ENCODE measurements at regions not wholly inside any gene's neighbourhood (a gene's known extent, or its start where the extent isn't known, plus 50 kb on each side); places are given as distances from the start of the nearest gene placed in this dataset.

DNA sequence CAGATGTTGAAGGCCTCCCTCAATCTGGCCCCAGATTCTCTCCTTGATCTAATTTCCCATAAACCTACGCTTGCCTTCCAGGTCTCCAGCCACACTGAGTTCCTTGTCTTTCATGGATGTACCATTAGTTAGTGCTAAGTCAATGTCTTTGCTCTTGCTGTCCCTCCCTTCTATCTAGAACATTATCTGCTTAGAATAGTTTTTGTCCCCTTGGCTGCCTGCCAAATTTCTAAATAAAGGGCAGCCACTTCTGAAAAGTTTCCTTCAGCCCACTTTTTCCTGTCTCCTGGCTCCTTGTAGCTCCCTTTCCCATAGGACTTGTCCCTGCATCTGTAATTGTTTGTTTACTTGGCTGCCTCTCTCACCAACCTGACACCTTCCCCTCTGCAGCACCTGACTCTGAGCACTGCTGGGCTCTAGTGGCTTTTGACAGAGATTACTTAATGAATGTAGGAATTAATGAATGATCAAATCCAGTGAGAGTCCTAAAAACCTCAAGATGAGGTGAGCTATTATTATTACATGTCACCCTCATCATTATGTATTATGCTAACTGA, 58.3 kb downstream of the CXCL12 start:
- no peaks in the 10 kb centered on the region for H3K9me3 Mint-ChIP-seq
- H3K27ac Mint-ChIP-seq, result no peak overlapping the region
- ATAC-seq, result no peak
- H3K4me1 Mint-ChIP-seq (ENCODE audit: low read depth in 2 of 2), result no peaks in the 10 kb centered on the region
- no peak for DNase-seq (ENCODE audit: low spot score)
- no peak overlapping the region for H3K4me3 Mint-ChIP-seq
- H3K27me3 Mint-ChIP-seq, result peaks cover 33 to 61% of the 10 kb centered on the region in 2 donors
- H3K36me3 Mint-ChIP-seq, result no peaks in the 10 kb centered on the region

DNA sequence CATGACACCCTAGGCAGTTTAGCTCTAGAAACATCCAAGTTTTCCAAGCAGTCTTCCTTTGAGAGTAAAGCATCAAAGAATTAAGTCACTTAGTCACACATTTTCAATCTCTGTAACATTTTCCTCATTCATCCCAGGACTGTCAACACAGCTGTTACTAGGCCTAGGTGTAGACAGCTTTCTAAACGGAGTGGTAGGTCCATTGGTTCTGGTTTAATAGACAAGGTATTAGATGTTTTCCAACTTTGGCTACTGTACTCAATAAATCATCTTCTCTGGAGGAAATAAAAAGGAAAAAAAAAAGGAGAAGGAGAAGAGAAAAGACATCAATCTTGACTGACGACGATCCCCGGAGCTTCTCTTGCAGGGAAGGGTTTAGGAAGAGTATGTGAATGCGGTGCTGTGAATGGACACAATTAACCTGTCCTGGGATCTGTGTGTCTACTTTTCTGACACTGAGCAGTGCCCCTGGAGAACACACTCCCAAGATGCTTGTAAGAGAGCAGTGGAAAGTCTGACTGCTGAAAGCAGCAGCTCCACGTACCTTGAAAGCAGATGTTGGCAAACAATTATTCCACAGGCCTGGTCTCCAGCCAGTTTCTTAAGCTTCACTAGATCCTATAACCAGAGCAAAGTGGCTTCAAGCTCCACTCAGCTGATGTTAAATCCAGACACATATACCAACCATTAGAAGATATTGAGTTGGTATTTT, 59.1 kb downstream of the CXCL12 start:
- Mint-ChIP-seq H3K4me3 (no peak overlapping the region), H3K27ac (no peak overlapping the region), H3K27me3 (peaks cover 33 to 61% of the 10 kb centered on the region in 2 donors), H3K36me3 (no peaks in the 10 kb centered on the region), H3K9me3 (no peaks in the 10 kb centered on the region), H3K4me1 (ENCODE audit: low read depth in 2 of 2) (no peaks in the 10 kb centered on the region)
- DNase-seq (ENCODE audit: low spot score) (no peak), ATAC-seq (no peak)

DNA sequence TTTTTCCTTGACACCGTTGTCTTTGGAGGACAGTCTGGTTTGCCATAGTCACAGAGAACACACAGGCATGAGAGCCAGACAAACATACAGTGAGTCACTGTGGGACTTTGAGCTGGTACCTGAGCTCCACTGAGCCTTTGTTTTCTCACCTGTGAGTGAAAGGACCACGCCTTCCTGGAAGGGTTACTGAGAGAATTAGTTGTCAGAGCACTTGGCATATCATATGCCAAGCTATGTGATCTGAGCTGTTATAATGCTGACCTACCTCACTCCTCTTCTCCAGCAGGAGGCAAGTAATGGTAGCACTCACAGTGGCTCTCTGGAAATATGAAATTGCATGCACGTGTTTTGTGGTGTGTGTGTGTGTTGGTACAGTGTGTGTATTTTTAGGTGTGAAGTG, 59.7 kb downstream of the CXCL12 start:
- Mint-ChIP-seq H3K9me3 (no peaks in the 10 kb centered on the region), H3K27me3 (peaks cover 37 to 61% of the 10 kb centered on the region in 2 donors), H3K27ac (no peak overlapping the region), H3K4me1 (ENCODE audit: low read depth in 2 of 2) (no peaks in the 10 kb centered on the region), H3K4me3 (no peak overlapping the region), H3K36me3 (no peaks in the 10 kb centered on the region)
- no peak for DNase-seq (ENCODE audit: low spot score)
- no peak for ATAC-seq

DNA sequence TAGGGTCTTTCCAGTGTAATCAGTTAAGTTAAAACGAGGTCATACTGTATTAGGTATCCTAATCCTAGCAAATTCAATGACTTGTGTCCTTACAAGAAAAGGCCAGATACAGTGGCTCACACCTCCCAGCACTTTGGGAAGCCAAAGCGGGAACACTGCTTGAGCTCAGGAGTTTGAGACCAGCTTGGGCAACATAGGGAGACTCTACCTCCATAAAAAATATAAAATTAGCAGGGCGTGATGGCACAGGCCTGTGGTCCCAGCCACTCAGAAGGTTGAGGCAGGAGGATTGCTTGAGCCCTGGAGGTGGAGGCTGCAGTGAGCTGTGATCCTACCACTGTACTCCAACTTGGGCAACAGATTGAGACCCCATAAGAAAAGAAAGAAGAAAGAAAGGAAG, 61.1 kb downstream of the CXCL12 start:
- DNase-seq (ENCODE audit: low spot score) (no peak), ATAC-seq (no peak)
- peaks cover 36 to 52% of the 10 kb centered on the region in 2 donors for H3K27me3 Mint-ChIP-seq
- H3K4me3 Mint-ChIP-seq, result no peak overlapping the region
- H3K4me1 Mint-ChIP-seq (ENCODE audit: low read depth in 2 of 2), result no peaks in the 10 kb centered on the region
- no peaks in the 10 kb centered on the region for H3K36me3 Mint-ChIP-seq
- no peak overlapping the region for H3K27ac Mint-ChIP-seq
- no peaks in the 10 kb centered on the region for H3K9me3 Mint-ChIP-seq

DNA sequence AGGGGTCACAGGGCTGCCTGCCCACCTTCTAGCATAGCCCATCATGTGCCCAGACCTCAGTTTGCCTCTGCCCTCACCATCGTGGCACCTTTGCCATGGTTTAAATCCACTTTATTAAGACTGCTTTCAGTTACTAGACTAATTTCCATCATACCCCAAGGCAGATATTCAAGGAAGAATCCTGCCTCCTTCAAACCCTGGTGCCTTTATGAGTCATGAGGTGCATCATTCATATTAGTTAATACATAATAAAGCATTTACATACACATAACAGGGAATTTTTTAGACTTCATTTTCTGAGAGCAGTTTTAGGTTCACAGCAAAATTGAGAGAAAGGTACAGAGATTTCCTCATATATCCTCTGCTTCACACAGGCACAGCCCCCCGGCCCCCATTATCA, 62.8 kb downstream of the CXCL12 start:
- Mint-ChIP-seq H3K4me1 (ENCODE audit: low read depth in 2 of 2) (no peaks in the 10 kb centered on the region), H3K4me3 (no peak overlapping the region), H3K27ac (no peak overlapping the region)

DNA sequence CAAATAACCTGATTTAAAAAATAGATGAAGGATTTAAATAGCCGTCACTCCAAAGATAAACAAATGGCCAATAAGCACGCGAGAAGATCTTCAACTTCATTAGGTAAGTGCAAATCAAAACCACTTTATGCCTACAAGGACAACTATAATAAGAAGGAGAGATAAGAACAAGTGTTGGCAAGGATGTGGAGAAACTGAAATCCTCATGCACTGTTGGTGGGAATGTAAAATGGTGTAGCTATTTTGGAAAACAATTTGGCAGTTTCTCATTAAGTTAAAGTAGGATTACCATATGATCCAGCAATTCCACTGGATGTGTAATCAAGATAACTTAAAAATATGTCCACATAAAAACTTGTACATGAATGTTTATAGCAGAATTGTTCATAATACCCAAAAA, 64.1 kb downstream of the CXCL12 start:
- ATAC-seq, result no peak
- Mint-ChIP-seq H3K36me3 (no peaks in the 10 kb centered on the region), H3K27me3 (peaks cover 27 to 29% of the 10 kb centered on the region in 2 donors), H3K27ac (no peak overlapping the region), H3K4me3 (no peak overlapping the region), H3K9me3 (no peaks in the 10 kb centered on the region), H3K4me1 (ENCODE audit: low read depth in 2 of 2) (peaks cover 0 to 4% of the 10 kb centered on the region in 2 donors)
- no peak for DNase-seq (ENCODE audit: low spot score)

More for the DNA sequence above, 62.8 kb downstream of the CXCL12 start:
- H3K36me3 Mint-ChIP-seq, result no peaks in the 10 kb centered on the region
- DNase-seq (ENCODE audit: low spot score) (no peak), ATAC-seq (no peak)
- peaks cover 30 to 37% of the 10 kb centered on the region in 2 donors for H3K27me3 Mint-ChIP-seq
- no peaks in the 10 kb centered on the region for H3K9me3 Mint-ChIP-seq

DNA sequence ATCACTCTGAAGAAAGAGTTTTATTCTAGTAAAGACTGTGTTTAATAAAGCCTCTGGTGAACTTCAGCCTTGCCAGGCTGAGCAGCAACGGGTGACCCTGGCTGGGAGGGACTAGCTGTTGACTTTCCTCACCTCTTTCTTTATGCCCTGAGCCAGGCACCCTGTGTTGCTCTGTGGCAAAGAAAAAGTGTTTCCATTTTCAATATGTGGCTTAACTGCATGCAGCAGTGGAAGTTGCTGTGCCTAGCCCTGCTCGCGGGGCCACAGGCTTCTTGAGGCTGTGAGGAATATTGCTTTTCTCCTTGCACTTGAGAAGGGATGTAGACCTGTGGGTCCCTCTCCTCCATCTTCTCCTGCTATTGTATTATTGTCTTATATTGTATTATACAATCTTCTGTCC, 67.0 kb downstream of the CXCL12 start:
- Mint-ChIP-seq H3K4me1 (ENCODE audit: low read depth in 2 of 2) (peaks cover 0 to 4% of the 10 kb centered on the region in 2 donors), H3K27me3 (peaks cover 9 to 22% of the 10 kb centered on the region in 2 donors), H3K9me3 (no peaks in the 10 kb centered on the region), H3K27ac (no peak overlapping the region), H3K4me3 (no peak overlapping the region), H3K36me3 (no peaks in the 10 kb centered on the region)
- DNase-seq (ENCODE audit: low spot score), result no peak
- no peak for ATAC-seq

DNA sequence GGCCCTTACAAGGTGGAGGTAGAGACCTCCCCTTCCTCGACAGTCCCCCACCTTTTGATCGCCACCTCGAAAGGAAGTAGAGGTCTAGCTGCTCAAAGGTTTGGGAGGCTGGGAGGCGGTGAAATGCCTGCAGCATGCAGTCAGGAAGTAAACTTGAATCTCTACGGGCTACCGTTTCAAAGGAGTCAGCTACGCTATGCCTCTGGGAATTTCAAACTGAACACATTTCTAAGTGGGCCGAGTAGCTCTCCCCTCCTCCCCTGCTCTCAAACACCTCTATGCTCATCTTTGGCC, 68.0 kb downstream of the CXCL12 start:
- Mint-ChIP-seq H3K36me3 (no peaks in the 10 kb centered on the region), H3K9me3 (no peaks in the 10 kb centered on the region), H3K4me3 (no peak overlapping the region), H3K4me1 (ENCODE audit: low read depth in 2 of 2) (peaks cover 5 to 6% of the 10 kb centered on the region in 2 donors), H3K27ac (no peak overlapping the region), H3K27me3 (peaks cover 0 to 22% of the 10 kb centered on the region in 2 donors)
- DNase-seq (ENCODE audit: low spot score), result no peak
- ATAC-seq, result no peak

DNA sequence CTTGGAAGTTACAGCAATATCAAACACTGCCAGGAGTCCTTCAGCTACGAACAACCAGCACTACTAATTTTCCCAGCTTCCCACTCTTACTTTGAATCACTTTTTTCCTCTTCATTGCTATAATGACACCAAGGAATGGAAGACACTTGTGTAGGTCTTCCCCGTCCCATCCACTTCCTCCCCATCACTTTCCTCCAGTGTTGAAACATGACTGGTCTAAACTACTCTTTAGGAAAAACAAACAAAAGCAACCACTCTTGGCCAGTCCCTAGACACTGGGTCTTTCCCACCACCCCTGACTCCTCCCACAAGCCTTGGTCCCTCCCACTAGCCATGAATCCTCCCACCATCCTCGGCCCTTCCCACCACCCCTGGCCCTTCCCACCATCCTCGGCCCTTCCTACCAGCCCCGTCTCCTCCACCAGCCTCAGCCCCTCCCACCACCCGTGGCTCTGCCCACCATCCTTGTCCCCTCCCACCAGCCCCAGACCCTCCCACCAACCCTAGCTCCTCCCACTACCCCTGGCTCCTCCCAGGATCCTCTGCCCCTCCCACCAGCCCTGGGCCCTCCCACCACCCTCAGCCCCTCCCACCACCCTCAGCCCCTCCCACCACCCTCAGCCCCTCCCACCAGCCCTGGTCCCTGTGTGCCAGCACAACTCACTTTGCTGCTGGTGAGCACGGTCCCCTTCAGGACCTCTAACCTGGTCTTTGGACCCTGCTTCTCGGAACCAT, 68.5 kb downstream of the CXCL12 start:
- no peak for DNase-seq (ENCODE audit: low spot score)
- ATAC-seq, result peak; percentile 77 to 89

DNA sequence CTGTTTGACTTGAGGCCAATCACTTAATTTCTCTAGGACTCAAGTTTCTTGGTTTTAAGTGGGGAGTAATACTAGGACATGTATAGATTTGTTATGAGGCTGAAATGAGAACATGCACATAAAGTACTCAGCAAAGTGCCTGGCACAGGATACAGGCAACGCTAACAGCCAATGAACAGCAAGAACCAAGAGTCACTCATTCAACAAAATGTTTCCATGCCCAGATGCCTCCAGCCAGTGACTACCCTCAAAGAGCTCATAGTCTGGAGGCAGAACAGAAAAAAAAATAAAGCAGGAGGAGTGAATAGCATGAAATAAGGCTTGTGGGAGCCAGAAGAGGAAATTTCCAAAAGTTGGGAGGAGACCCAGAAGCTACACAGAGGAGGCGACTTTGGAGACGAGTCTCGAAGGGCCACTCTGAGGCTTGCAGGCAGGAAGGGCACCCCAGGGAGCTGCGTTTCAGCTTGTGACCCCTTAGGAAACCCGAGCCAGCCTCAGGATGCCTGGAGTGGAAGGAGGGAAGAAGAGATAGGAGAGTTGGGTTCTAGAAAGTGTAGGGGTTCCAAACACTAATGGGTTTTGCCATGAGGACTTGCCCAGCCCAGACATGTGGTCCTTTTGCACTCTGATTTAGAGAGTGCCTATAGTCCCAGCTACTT, 70.0 kb downstream of the CXCL12 start:
- no peak for ATAC-seq
- H3K4me1 Mint-ChIP-seq (ENCODE audit: low read depth in 2 of 2), result peaks cover 18 to 20% of the 10 kb centered on the region in 2 donors
- H3K4me3 Mint-ChIP-seq, result no peak overlapping the region
- H3K27me3 Mint-ChIP-seq, result peaks cover 0 to 17% of the 10 kb centered on the region in 2 donors
- no peak for DNase-seq (ENCODE audit: low spot score)
- no peaks in the 10 kb centered on the region for H3K36me3 Mint-ChIP-seq
- no peaks in the 10 kb centered on the region for H3K9me3 Mint-ChIP-seq
- H3K27ac Mint-ChIP-seq, result no peak overlapping the region

More for the DNA sequence above, 68.5 kb downstream of the CXCL12 start:
- Mint-ChIP-seq H3K9me3 (no peaks in the 10 kb centered on the region), H3K36me3 (no peaks in the 10 kb centered on the region), H3K4me3 (no peak overlapping the region), H3K27me3 (peaks cover 0 to 22% of the 10 kb centered on the region in 2 donors), H3K27ac (no peak overlapping the region), H3K4me1 (ENCODE audit: low read depth in 2 of 2) (peaks cover 10 to 11% of the 10 kb centered on the region in 2 donors)

DNA sequence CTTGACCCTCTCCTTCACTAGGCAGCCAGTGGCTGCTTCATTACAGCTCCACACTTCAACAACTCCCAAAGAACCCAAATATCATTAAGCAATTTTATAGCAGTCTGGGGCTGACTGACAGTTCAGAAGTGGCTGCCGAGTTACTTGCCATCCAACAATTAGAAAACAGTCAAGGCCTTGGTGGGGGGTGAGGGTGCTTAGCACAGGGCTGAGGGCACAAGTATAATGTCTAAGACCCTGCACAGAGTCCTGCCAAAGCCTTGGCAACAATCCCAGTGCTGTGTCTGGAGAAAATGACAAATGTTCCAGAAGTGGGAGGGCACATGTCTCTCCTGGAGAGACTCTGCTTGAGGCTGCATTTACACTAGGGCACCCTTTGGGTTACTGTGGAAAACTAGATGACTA, 71.1 kb downstream of the CXCL12 start:
- H3K27ac Mint-ChIP-seq, result no peak overlapping the region
- no peak for DNase-seq (ENCODE audit: low spot score)
- ATAC-seq, result no peak
- H3K27me3 Mint-ChIP-seq, result peaks cover 0 to 17% of the 10 kb centered on the region in 2 donors
- no peak overlapping the region for H3K4me3 Mint-ChIP-seq
- H3K36me3 Mint-ChIP-seq, result no peaks in the 10 kb centered on the region
- peaks cover 18 to 20% of the 10 kb centered on the region in 2 donors for H3K4me1 Mint-ChIP-seq (ENCODE audit: low read depth in 2 of 2)
- H3K9me3 Mint-ChIP-seq, result no peaks in the 10 kb centered on the region

DNA sequence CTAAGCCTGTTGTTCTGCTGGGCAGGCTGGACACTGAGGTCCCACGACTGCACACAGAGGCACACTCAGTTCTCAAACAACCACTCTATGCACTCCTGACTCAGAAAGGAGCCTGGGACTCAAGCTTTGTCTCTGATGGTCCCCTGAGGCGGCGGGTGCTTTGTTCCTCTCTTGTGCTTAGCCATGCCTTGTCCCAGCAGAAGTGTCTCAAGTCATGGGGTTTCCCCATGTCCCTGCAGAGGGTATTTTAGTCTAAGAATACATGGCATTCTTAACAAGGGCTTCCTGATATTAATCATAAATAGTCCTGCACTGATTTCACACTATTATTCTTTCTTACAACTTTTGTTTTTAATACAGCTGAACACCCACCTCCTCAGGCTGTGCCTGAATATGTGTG, 72.5 kb downstream of the CXCL12 start:
- H3K27me3 Mint-ChIP-seq, result peaks cover 0 to 12% of the 10 kb centered on the region in 2 donors
- no peaks in the 10 kb centered on the region for H3K9me3 Mint-ChIP-seq

DNA sequence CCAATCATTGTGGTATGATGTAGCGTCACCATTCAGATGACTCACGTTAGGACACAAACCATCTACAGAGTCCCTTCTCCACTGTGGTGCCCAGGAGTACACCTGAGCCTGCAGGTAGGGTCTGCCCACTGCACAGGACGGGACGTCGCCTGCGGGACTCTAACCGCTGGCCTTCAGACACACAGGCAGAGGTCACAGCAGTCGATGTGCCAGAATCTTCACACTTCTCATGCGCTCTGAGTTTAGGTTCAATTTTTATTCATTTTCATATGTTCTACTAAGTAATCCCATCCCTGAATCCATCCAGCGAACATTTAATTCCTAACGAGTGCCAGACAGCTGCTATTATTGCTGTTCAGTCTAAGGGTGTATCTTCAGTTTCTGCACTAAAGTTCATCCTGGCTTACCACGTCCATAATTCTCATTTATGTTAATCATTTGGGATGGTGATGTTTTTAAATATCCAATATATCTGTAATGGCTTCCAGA, 73.3 kb downstream of the CXCL12 start:
- Mint-ChIP-seq H3K9me3 (no peaks in the 10 kb centered on the region), H3K4me1 (ENCODE audit: low read depth in 2 of 2) (peaks cover 24 to 33% of the 10 kb centered on the region in 2 donors), H3K27ac (peak overlapping the region in 1 of 2 donors; percentile 12), H3K27me3 (peaks cover 0 to 9% of the 10 kb centered on the region in 2 donors), H3K4me3 (peak overlapping the region; percentile 64), H3K36me3 (no peaks in the 10 kb centered on the region)
- no peak for DNase-seq (ENCODE audit: low spot score)
- ATAC-seq, result peak in 1 of 2 donors; percentile 22

More for the DNA sequence above, 72.5 kb downstream of the CXCL12 start:
- Mint-ChIP-seq H3K4me1 (ENCODE audit: low read depth in 2 of 2) (peaks cover 21 to 25% of the 10 kb centered on the region in 2 donors), H3K27ac (no peak overlapping the region), H3K4me3 (peak overlapping the region; percentile 64), H3K36me3 (no peaks in the 10 kb centered on the region)
- DNase-seq (ENCODE audit: low spot score) (no peak), ATAC-seq (no peak)

All from natural killer cell treated with Interleukin-12 subunit alpha and Interleukin-12 subunit beta and Interleukin-15 and Interleukin-18, amount 100 ng/mL, for 72 hours (primary cell).